GM23338 (cell line): ENCODE measurements at regions not wholly inside any gene's neighbourhood (a gene's known extent, or its start where the extent isn't known, plus 50 kb on each side); places are given as distances from the start of the nearest gene placed in this dataset.

Experiments used
- STAT1 ChIP-seq: IDR thresholded peaks from one replicate; pipeline ENCODE4 v1.6.1; 2016; ENCODE audit warnings: antibody characterized with exemption; ENCODE audit not compliant: unreplicated experiment
- TF ChIP-seq, protein P1 (sequence below), 2 experiments: fragments of 200-600 bp in 1 of 2; sonication (generic) in 1 of 2; conservative IDR thresholded peaks; 2 replicates each; pipeline versions ENCODE4 v1.5.1 to v1.6.1; 2016 to 2017; ENCODE audit warnings: antibody characterized with exemption in 2 of 2, low read depth in 2 of 2, mild to moderate bottlenecking in 2 of 2, moderate library complexity in 1 of 2

DNA sequence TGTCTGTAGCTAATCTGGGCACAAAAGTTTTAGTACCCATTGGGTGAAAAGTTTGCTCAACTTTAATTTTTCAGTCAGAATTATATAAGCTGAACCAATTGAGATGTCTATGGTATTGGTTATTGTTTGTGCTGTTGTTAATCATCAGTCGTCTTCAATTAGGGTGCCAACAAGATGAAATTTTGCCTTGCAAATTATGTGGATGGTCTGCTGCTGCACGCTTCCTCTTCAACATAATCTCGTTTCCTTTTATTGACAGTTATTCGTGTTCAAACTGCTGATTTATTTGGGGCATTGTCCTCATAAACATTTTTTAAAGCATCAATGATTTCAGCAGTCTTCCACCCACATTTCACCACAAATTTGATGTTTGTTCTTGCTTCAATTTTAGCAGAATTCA is 194.0 kb downstream of the HTR1A start:
- TF ChIP-seq, protein P1, sequence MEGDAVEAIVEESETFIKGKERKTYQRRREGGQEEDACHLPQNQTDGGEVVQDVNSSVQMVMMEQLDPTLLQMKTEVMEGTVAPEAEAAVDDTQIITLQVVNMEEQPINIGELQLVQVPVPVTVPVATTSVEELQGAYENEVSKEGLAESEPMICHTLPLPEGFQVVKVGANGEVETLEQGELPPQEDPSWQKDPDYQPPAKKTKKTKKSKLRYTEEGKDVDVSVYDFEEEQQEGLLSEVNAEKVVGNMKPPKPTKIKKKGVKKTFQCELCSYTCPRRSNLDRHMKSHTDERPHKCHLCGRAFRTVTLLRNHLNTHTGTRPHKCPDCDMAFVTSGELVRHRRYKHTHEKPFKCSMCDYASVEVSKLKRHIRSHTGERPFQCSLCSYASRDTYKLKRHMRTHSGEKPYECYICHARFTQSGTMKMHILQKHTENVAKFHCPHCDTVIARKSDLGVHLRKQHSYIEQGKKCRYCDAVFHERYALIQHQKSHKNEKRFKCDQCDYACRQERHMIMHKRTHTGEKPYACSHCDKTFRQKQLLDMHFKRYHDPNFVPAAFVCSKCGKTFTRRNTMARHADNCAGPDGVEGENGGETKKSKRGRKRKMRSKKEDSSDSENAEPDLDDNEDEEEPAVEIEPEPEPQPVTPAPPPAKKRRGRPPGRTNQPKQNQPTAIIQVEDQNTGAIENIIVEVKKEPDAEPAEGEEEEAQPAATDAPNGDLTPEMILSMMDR (conservative IDR thresholded peaks at IDR 0.05; ENCODE audit: low read depth in 2 of 2): no peak
- no peak for TF ChIP-seq STAT1
